HG03558 (cell line): ENCODE measurements at regions not wholly inside any gene's neighbourhood (a gene's known extent, or its start where the extent isn't known, plus 50 kb on each side); places are given as distances from the start of the nearest gene placed in this dataset.
A peak's percentile ranks its signal among the peaks of the same experiment; 100 is the strongest.

Experiments used
- ATAC-seq: cut with Tn5 transposase; IDR thresholded peaks from one replicate; pipeline ENCODE4 v1.9.1; 2021; ENCODE audit warnings: moderate number of reproducible peaks; ENCODE audit not compliant: unreplicated experiment; ENCODE audit errors: extremely low read depth

GRCh38 chr6:223763-224162 is 68.5 kb upstream of the DUSP22 start:
- ATAC-seq: no peak

- no peak for ATAC-seq
Measured at GRCh38 chr6:224350-224749, 67.9 kb upstream of the DUSP22 start.

GRCh38 chr6:225121-225721 is 67.1 kb upstream of the DUSP22 start:
- no peak for ATAC-seq

- no peak for ATAC-seq
Measured at GRCh38 chr6:225907-226306, 66.4 kb upstream of the DUSP22 start.

DNA sequence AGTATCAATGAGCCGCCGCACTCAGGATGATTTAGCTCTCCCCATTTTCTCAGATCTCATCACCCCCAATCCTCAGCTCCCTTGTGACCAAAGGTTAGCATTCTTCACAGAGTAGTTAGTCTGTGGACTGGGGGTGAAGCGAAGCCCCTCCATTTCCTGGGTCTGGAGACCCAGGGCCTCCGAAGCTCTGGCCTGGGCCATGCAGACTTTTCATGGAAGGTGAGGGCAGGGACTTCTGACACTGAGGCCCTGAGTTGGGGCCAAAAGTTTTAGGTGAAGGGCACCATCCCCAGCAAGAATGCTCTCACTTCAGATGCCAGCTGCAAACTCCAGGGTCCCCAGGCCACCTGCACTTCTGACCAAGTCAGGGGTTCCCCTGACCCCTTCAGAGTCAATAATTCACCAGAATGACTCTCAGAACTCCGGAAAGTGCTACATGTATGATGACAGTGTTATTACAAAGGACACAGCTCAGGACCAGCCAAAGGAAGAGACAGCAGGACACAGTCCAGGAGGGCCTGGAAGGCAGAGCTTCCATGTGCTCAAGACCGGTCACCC is 65.7 kb upstream of the DUSP22 start:
- no peak for ATAC-seq

- no peak for ATAC-seq
Measured at GRCh38 chr6:227074-227782, 65.1 kb upstream of the DUSP22 start.

DNA sequence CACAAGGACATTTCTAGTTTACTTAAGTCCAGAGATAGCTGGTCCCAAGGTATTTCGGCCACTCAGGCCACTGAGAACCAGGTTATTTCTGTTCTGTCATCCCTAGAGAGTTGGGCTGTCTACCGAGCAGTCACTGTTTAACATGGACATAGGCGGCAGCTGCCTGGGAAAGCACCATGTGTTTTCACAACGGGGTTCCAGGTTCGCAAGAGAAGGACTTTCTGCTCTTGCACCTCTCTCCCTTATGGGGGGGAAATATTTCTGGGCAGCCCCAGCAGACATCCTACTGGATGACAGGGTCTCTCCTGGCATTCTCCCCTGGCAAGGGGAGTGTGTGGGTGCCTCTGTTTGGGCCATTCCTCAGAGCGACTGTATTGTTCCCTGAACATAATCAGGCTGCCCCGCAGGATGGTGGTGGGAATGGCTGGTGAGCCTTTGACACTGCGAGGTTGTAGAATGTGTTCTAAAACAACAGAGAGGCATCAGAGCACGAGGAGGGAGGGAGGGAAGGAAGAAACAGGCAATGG is 64.4 kb upstream of the DUSP22 start:
- no peak for ATAC-seq

DNA sequence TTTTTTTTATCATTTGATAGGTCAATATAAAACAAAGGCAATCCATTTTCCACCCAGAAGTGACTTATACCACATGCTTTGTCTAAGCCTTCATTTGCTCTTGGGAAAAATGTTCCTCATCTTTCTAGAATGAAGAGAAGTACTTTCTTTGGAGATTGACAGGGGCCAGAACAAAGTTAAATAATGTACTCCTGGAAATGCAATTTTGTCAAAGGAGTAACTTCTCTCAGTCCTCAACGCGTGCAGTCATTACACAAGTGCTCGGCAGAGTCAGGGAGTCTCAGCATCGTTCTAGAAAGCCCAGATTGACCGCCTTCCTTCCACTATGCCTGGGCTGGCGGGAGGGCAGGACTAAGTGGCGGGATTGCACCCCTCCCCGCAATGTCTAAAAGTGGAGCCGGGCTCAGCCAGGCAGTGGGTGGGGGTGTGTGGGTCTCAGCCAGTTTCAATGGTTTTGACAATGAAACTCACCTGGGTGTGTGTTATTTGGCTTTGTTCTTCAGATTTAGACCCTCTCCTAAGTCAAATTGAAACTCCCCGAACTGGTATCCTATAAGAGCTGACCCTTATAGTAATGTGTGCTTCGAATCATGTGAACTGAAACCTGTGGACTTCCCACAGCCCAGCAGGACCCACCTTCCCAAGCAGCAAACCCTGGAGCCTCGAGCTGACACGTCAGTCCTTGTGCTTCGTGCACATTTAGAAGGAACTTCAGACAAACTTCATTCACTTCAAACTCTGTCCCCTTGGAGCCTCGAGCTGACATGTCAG is 63.2 kb upstream of the DUSP22 start:
- ATAC-seq: no peak

GRCh38 chr6:231779-232178 is 60.5 kb upstream of the DUSP22 start:
- ATAC-seq: no peak

- no peak for ATAC-seq
Measured at GRCh38 chr6:232982-233640, 59.2 kb upstream of the DUSP22 start.

- no peak for ATAC-seq
Measured at GRCh38 chr6:234706-235372, 57.4 kb upstream of the DUSP22 start.

- ATAC-seq: peak; percentile 35
Measured at GRCh38 chr6:235763-236360, 56.4 kb upstream of the DUSP22 start.

GRCh38 chr6:236519-236918 is 55.8 kb upstream of the DUSP22 start:
- ATAC-seq: no peak

GRCh38 chr6:240151-240550 is 52.1 kb upstream of the DUSP22 start:
- ATAC-seq: no peak

DNA sequence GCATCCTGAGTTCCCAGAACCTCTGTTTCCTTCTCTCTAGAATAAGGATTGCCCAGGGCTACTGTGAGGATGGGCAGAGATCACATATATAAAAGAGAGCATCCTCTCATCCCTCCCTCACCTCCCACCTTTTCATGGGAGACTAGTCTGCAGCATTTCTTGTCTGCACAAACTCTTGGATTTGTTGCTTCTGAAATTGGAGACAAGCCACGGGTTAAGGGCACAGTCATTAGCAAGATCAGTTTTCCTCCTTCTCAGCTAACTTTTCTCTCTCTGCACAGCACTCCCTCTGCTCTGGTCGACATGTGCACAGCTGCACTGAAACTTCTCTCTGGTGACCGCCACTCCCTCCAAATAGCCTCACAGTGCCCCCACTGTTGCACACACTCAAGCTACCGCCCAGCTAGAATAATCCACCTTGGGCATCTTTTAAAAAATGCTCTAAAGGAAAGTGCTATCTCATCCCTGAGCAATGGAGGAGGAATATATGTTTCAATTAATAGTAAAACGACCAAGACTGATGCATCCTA is 50.9 kb upstream of the DUSP22 start:
- ATAC-seq: no peak
